CD4-positive, alpha-beta T cell (primary cell): ENCODE measurements at regions not wholly inside any gene's neighbourhood (a gene's known extent, or its start where the extent isn't known, plus 50 kb on each side); places are given as distances from the start of the nearest gene placed in this dataset.

Experiments
- ATAC-seq: fragments of 200-7000 bp; cut with Tn5 transposase; one replicate; pipeline ENCODE4 v1.10.0; 2022; ENCODE audit warnings: mild to moderate bottlenecking; ENCODE audit not compliant: poor library complexity
- CTCF ChIA-PET: fragments of 350-600 bp; sonication (Branson Sonifier 250); formaldehyde crosslinking; loops from one replicate; lab custom pipeline; 2021; ENCODE audit warnings: antibody characterized with exemption, inconsistent platforms; lab: Charles Lee
- POLR2A ChIA-PET: fragments of 350-600 bp; sonication (Branson Sonifier 250); formaldehyde crosslinking; loops from one replicate; lab custom pipeline; 2021; ENCODE audit warnings: antibody characterized with exemption, inconsistent platforms; lab: Charles Lee
- DNase-seq, 14 experiments: peaks; one replicate each; pipeline ENCODE4 v3.0.0-alpha.2; 2013 to 2020; ENCODE audit warnings: mixed read lengths in 2 of 14
- H3K27ac ChIP-seq, 2 donors: one replicate each; pipeline versions ENCODE4 v1.5.1 to v1.7.0; 2013; ENCODE audit warnings: low read length in 2 of 2, low read depth in 1 of 2, mild to moderate bottlenecking in 1 of 2
- H3K27me3 ChIP-seq, 2 experiments: 1 replicate in 1 of 2; 2 replicates in 1 of 2; pipeline versions ENCODE4 v1.6.1 to v1.7.0; 2013; ENCODE audit warnings: low read length in 2 of 2, control low read depth in 1 of 2, mild to moderate bottlenecking in 1 of 2, moderate library complexity in 1 of 2; ENCODE audit not compliant: insufficient read depth in 2 of 2, control insufficient read depth in 1 of 2
- H3K36me3 ChIP-seq: one replicate; pipeline ENCODE4 v1.6.1; 2013; ENCODE audit warnings: low read length, control low read depth; ENCODE audit not compliant: insufficient read depth
- H3K4me1 ChIP-seq: one replicate; pipeline ENCODE4 v1.6.1; 2013; ENCODE audit warnings: low read length, control low read depth; ENCODE audit not compliant: insufficient read depth
- H3K4me3 ChIP-seq: one replicate; pipeline ENCODE4 v1.5.1; 2013; ENCODE audit warnings: mild to moderate bottlenecking, low read length, moderate library complexity
- H3K9me3 ChIP-seq, 2 experiments: 1 replicate in 1 of 2; 2 replicates in 1 of 2; pipeline versions ENCODE4 v1.6.1 to v1.7.0; 2013; ENCODE audit warnings: low read length in 2 of 2, mild to moderate bottlenecking in 2 of 2, control low read depth in 1 of 2, moderate library complexity in 1 of 2; ENCODE audit not compliant: control insufficient read depth in 1 of 2, insufficient read depth in 1 of 2
- H3K27ac Mint-ChIP-seq: one replicate; pipeline ENCODE4 v1.8.0; 2020; ENCODE audit warnings: mixed read lengths
- H3K27me3 Mint-ChIP-seq: one replicate; pipeline ENCODE4 v1.8.0; 2021; ENCODE audit warnings: mixed read lengths
- H3K36me3 Mint-ChIP-seq: one replicate; pipeline ENCODE4 v1.8.0; 2021; ENCODE audit warnings: low read depth, mixed read lengths
- H3K4me1 Mint-ChIP-seq: one replicate; pipeline ENCODE4 v1.8.0; 2021; ENCODE audit warnings: low read depth, mixed read lengths
- H3K4me3 Mint-ChIP-seq: one replicate; pipeline ENCODE4 v1.8.0; 2020; ENCODE audit warnings: mild to moderate bottlenecking, mixed read lengths
- H3K9me3 Mint-ChIP-seq: one replicate; pipeline ENCODE4 v1.8.0; 2020; ENCODE audit warnings: mixed read lengths
- CTCF ChIP-seq: fragments of 200-600 bp; IDR thresholded peaks from one replicate; pipeline ENCODE4 v1.8.0; 2022; ENCODE audit warnings: antibody characterized with exemption, mild to moderate bottlenecking
- intact Hi-C, 2 experiments: fragments of 100-400 bp; cut with DNase I in 1 of 2; cut with micrococcal nuclease in 1 of 2; formaldehyde crosslinking; loops; one replicate each; pipeline versions ENCODE4 v1.15.1 to v1.9.0; 2023 to 2025; cut with DNase I, micrococcal nuclease

GRCh38 chr2:196291873-196292800 is 120.8 kb upstream of the STK17B start:
- ChIA-PET CTCF (interaction anchor here (0.9 to 1.2 kb wide), 2 partner anchors 17 to 31 kb away, joined by 4 read pairs; no protein-coding TSS in a partner anchor), POLR2A (interaction anchor here (0.5 to 1.5 kb wide), 7 partner anchors 8 to 733 kb away, joined by 3 to 5 read pairs (median 3); no protein-coding TSS in a partner anchor)
- peaks cover 24% of the 10 kb centered on the region for H3K4me1 ChIP-seq
- no peaks in the 10 kb centered on the region for H3K36me3 ChIP-seq
- no peak overlapping the region for H3K4me3 ChIP-seq
- TF ChIP-seq CTCF: no peak
- H3K9me3 ChIP-seq: no peaks in the 10 kb centered on the region
- H3K27ac Mint-ChIP-seq: peak overlapping the region; percentile 45
- H3K27ac ChIP-seq: no peak overlapping the region
- no peaks in the 10 kb centered on the region for H3K27me3 Mint-ChIP-seq
- H3K36me3 Mint-ChIP-seq: no peaks in the 10 kb centered on the region
- ATAC-seq (peak; percentile 29), DNase-seq (peak in 1 of 14 experiments; percentile 21)
- H3K9me3 Mint-ChIP-seq: no peaks in the 10 kb centered on the region
- peaks cover 51% of the 10 kb centered on the region for H3K4me1 Mint-ChIP-seq
- H3K27me3 ChIP-seq: no peaks in the 10 kb centered on the region
- intact Hi-C loops: loop anchor here in 1 of 2 experiments (10.0 kb wide), 1 partner anchor 163 kb away; no protein-coding TSS in a partner anchor
- peak overlapping the region; percentile 26 for H3K4me3 Mint-ChIP-seq

GRCh38 chr2:196293751-196294515 is 122.6 kb upstream of the STK17B start:
- ChIA-PET POLR2A (interaction anchor here (1.0 kb wide), 1 partner anchor 9 kb away, joined by 3 read pairs; no protein-coding TSS in a partner anchor), CTCF (no interaction called here)
- TF ChIP-seq CTCF: no peak
- Histone ChIP-seq H3K27ac (no peak overlapping the region), H3K27me3 (no peaks in the 10 kb centered on the region), H3K4me3 (no peak overlapping the region), H3K4me1 (peaks cover 10% of the 10 kb centered on the region), H3K36me3 (no peaks in the 10 kb centered on the region), H3K9me3 (no peaks in the 10 kb centered on the region)
- Mint-ChIP-seq H3K9me3 (no peaks in the 10 kb centered on the region), H3K27ac (no peak overlapping the region), H3K4me3 (no peak overlapping the region), H3K36me3 (no peaks in the 10 kb centered on the region), H3K4me1 (peaks cover 35% of the 10 kb centered on the region), H3K27me3 (no peaks in the 10 kb centered on the region)
- no peak for ATAC-seq
- no peak for DNase-seq
- intact Hi-C loops: loop anchor here in 1 of 2 experiments (10.0 kb wide), 1 partner anchor 161 kb away; no protein-coding TSS in a partner anchor

GRCh38 chr2:196294516-196294909 is 123.1 kb upstream of the STK17B start:
- no peaks in the 10 kb centered on the region for H3K9me3 ChIP-seq
- CTCF ChIA-PET: no interaction called here

More at GRCh38 chr2:196294516-196294909, 123.1 kb upstream of the STK17B start:
- Histone ChIP-seq H3K36me3 (no peaks in the 10 kb centered on the region), H3K4me1 (peaks cover 7% of the 10 kb centered on the region), H3K4me3 (no peak overlapping the region), H3K27me3 (no peaks in the 10 kb centered on the region), H3K27ac (no peak overlapping the region)
- no peak overlapping the region for H3K4me3 Mint-ChIP-seq
- POLR2A ChIA-PET: interaction anchor here (1.0 kb wide), 1 partner anchor 9 kb away, joined by 3 read pairs; no protein-coding TSS in a partner anchor
- no peak for DNase-seq
- no peaks in the 10 kb centered on the region for H3K27me3 Mint-ChIP-seq
- ATAC-seq: no peak
- intact Hi-C loops: loop anchor here in 1 of 2 experiments (10.0 kb wide), 1 partner anchor 160 kb away; no protein-coding TSS in a partner anchor
- no peak for TF ChIP-seq CTCF
- H3K27ac Mint-ChIP-seq: no peak overlapping the region
- no peaks in the 10 kb centered on the region for H3K9me3 Mint-ChIP-seq
- no peaks in the 10 kb centered on the region for H3K36me3 Mint-ChIP-seq
- peaks cover 30% of the 10 kb centered on the region for H3K4me1 Mint-ChIP-seq
